OCI-LY1 (cell line): ENCODE measurements at regions not wholly inside any gene's neighbourhood (a gene's known extent, or its start where the extent isn't known, plus 50 kb on each side); places are given as distances from the start of the nearest gene placed in this dataset.

Experiments used
- EZH2 ChIP-seq: fragments of 200-600 bp; sonication (generic), shearing (Covaris generic); IDR thresholded peaks from 2 replicates; pipeline ENCODE4 v1.8.0; 2017; ENCODE audit warnings: borderline replicate concordance, mixed run types, mild to moderate bottlenecking, antibody characterized with exemption, low read length, moderate library complexity, mixed read lengths
- TF ChIP-seq, protein P1 (sequence below): fragments of 200-600 bp; sonication (generic), shearing (Covaris generic); IDR thresholded peaks from 2 replicates; pipeline ENCODE4 v1.5.1; 2017; ENCODE audit warnings: mild to moderate bottlenecking, antibody characterized with exemption, low read length, moderate library complexity, mixed read lengths

- TF ChIP-seq, protein P1, sequence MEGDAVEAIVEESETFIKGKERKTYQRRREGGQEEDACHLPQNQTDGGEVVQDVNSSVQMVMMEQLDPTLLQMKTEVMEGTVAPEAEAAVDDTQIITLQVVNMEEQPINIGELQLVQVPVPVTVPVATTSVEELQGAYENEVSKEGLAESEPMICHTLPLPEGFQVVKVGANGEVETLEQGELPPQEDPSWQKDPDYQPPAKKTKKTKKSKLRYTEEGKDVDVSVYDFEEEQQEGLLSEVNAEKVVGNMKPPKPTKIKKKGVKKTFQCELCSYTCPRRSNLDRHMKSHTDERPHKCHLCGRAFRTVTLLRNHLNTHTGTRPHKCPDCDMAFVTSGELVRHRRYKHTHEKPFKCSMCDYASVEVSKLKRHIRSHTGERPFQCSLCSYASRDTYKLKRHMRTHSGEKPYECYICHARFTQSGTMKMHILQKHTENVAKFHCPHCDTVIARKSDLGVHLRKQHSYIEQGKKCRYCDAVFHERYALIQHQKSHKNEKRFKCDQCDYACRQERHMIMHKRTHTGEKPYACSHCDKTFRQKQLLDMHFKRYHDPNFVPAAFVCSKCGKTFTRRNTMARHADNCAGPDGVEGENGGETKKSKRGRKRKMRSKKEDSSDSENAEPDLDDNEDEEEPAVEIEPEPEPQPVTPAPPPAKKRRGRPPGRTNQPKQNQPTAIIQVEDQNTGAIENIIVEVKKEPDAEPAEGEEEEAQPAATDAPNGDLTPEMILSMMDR = no peak
- no peak for TF ChIP-seq EZH2
These were observed 130.1 kb upstream of the TLR4 start for GRCh38 chr9:117574099-117574498.
